SK-N-MC (cell line): ENCODE measurements at regions not wholly inside any gene's neighbourhood (a gene's known extent, or its start where the extent isn't known, plus 50 kb on each side); places are given as distances from the start of the nearest gene placed in this dataset.

Experiments used
- EZH2 ChIP-seq: fragments of 200-600 bp; sonication (generic); IDR thresholded peaks from one replicate; pipeline ENCODE4 v1.6.1; 2017; ENCODE audit warnings: antibody characterized with exemption
- POLR2AphosphoS5 ChIP-seq: IDR thresholded peaks from 2 replicates; pipeline ENCODE4 v1.6.1; 2012; ENCODE audit warnings: mild to moderate bottlenecking, low read depth, low read length, borderline replicate concordance

GRCh38 chr7:136079478-136079892 is 102.3 kb upstream of the MTPN start:
- no peak for TF ChIP-seq EZH2
- TF ChIP-seq POLR2AphosphoS5, result no peak
